LoVo (cell line): ENCODE measurements at regions not wholly inside any gene's neighbourhood (a gene's known extent, or its start where the extent isn't known, plus 50 kb on each side); places are given as distances from the start of the nearest gene placed in this dataset.
"Not testable (repeated sequence)": the region's sequence is repeated elsewhere in the genome, so short reads cannot be mapped to it uniquely, and the experiment has no call there.

Experiments used
- DNase-seq: peaks from one replicate; pipeline ENCODE4 v3.0.0-alpha.2; 2016; ENCODE audit warnings: low spot score

DNA sequence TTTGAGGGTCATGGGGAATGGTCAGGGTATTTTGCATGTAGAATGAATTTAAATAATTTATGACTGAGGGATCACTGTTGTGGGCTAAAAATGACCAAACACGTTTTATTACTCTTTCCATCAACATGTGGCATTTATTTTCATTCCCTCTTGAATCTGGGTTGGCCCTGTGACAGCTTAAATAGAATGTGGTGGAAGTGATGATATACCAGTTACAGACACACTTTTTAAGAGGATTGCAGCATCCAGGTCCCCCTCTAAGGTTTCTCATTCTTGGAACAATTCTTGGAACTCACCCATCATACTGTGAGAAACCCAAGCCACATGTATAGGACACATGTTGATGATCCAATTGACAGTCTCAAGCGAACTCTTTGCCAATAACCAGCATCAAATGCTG, 272.4 kb downstream of the ETV1 start:
- no peak for DNase-seq

GRCh38 chr7:13724191-13724976, 265.1 kb downstream of the ETV1 start:
- DNase-seq: no peak

DNA sequence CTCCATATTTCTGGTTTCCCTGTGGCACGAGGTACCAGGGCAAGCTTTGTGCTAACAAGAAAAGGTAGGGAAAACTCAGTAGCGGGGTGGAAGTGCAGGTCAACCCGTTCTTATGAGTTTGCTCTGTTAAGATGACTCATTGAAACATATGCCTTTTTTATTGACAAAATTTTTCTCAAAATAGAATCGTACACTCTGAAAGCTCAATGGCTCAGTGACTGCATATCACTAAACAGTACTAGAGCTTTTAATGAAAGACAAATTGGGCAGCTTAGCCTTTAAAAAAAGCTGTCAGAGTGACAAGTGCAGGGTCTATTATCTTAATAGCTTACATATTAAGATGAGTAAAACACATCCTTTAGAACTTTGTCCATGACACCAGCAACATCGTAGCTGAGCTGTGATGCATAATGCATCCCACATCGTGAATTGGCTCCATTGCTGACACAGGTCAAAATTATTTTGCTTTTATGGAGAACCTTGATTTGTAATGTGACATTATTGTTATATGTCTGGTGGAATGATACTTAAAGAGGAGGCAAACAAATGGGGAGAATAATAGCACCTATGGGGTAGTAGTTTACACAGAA, 264.4 kb downstream of the ETV1 start:
- no peak for DNase-seq

DNA sequence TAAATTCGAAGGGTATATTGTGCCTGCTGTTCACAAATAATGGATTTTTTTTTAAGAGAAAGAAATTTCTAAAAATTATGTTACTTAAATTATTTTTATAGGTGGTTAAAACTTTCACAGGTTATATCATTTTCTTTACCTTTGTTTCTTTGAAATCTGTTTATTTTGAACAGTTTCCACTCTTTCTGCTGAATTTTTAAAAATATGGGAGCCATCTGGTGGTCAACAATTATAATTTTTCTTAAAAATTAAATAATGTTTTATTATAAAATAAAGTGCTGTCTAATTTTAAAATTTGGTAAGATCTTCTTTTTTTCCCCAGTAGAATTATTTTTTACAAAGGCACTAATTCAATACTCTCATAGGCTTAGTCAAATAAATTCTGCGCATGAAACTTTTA, 263.9 kb downstream of the ETV1 start:
- DNase-seq: no peak

DNA sequence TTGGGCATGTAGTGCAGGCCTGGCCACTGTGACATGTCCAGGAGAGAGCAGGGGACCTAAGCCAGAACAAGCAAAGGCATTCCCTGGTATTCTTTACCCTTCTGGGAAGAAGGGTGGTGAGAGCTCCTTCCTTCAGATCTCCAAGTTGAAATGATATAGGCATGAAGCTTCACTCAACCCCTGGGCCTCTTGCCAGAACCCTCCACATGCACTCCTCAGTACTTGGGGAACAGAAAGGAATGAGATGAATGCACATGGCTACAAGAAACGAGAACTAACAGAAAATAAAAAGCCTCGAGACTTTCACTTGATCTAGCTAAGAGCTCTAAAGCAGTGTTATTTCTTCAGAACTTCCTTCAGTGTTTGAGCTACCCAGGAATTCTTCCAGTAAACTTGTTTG, 262.2 kb downstream of the ETV1 start:
- no peak for DNase-seq

GRCh38 chr7:13727751-13728150, 261.7 kb downstream of the ETV1 start:
- DNase-seq: no peak

- not testable (repeated sequence) for DNase-seq
These were observed 261.0 kb downstream of the ETV1 start for GRCh38 chr7:13728430-13728829.

GRCh38 chr7:13731643-13732042, 257.8 kb downstream of the ETV1 start:
- no peak for DNase-seq

GRCh38 chr7:13737563-13737962, 251.9 kb downstream of the ETV1 start:
- no peak for DNase-seq

DNA sequence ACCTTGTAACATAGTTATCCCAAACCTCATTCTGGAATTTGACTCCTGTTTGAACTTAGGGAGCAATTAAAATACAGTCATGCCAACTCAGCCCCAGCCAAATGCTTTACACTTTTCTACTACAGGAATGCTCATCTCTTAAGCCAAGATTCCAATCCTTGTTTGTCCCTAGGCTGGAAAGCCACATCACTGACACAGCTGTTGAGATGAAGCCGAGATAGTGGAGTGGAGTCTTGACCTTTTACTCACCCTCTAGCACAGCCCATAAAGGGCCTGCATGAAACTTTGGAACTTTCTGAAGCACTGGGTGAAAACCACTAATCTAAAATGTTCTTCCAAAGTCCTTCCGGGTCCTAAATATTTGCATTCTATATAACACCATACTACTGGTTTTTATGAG, 247.3 kb downstream of the ETV1 start:
- DNase-seq: peak; percentile 56

DNA sequence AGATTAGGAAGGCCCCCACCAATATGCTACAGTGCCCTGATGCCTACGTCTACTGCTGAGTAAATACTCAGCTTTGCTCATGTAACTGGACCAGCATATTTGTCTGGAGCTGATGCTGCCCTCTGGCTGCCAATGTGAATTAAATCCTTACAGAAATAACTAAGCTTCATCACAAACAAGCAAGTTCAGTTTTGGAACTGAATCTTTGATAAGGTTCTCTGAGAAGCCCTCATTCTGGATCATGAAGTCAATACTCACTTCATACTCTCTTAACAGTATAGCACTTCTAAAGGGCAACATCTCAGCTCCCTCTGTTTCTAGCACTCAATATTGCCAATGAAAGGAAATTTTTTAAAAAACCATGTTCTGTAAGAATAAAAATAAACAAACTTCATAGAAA, 246.7 kb downstream of the ETV1 start:
- peak; percentile 43 for DNase-seq

- no peak for DNase-seq
These were observed 246.2 kb downstream of the ETV1 start for GRCh38 chr7:13743226-13743625.

- no peak for DNase-seq
These were observed 243.9 kb downstream of the ETV1 start for GRCh38 chr7:13745530-13745929.

DNA sequence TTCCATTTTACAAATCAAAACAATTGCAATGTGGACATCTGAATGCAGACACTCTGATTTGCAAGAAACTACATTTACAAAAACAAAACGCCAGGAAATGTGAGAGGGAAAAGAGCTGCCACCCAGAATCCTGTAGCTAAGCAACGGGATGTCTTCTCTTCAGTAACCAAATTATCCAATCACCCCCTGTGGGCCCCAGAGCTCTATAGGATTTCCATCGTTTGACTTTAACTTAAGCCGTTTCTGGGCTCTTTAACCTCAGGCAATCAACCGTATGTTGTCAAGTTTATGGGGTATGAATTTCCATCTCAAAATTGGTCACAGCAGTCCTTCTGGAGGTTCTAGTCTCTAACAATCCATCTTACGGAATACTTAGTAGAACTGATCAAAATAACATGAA, 240.5 kb downstream of the ETV1 start:
- DNase-seq: no peak

- DNase-seq: no peak
These were observed 239.8 kb downstream of the ETV1 start for GRCh38 chr7:13749636-13750035.

- no peak for DNase-seq
These were observed 237.7 kb downstream of the ETV1 start for GRCh38 chr7:13751766-13752165.

DNA sequence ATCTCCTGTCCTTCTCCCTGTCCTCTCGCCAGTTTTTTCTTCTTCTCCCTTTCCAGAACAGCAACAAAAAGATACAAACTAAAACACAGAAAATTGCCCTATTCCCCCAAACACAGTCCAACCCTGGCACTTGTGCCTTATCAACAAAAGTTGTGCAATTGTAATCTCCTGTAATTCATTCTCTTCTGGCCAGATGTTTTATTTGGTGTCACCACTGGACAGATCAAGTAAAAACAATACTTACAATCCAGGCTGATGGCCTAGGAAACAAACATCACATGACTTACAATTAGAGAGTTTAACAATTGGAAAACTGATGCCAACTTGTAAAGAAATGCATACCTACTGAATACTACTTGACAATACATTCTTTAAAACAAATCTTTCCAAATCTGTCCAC, 231.6 kb downstream of the ETV1 start:
- no peak for DNase-seq

- not testable (repeated sequence) for DNase-seq
These were observed 223.6 kb downstream of the ETV1 start for GRCh38 chr7:13765853-13766252.

- no peak for DNase-seq
These were observed 219.2 kb downstream of the ETV1 start for GRCh38 chr7:13770305-13770704.

DNA sequence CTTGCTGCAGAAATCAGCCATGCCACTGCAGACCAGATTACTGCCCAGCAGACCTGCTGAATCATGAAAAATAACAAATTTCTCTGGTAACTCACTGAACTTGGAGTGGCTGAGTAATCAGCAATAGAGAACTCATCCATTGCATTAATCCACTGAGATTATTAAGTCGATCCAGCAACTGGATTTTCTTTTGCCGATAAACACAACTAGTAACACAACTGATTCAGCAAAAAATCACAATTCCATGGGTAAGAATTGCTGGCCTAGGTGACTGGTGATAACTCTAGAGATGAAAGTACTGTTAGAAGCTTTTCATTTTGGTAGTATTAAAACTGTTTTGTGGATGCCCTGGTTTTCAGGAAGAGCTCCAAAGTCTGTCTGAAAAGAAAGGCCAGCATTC, 214.5 kb downstream of the ETV1 start:
- DNase-seq: no peak

DNA sequence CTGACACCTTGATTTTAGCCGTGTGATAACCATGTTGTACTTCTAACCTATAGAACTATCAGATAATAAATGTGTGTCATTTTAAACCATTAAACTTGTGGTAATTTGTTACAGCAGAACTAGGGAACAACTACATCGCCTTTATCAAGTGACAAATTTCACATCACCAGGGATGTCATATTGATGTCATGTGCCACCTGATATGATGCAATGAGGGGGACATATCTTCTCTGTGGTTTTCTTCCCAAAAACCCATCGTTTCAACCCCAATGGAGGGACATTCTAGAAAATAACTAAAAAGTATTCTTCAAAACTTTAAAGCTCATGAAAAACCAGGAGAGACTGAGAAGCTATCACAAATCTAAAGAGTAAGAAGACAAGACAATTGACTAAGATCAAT, 212.2 kb downstream of the ETV1 start:
- DNase-seq: no peak

GRCh38 chr7:13778967-13779366, 210.5 kb downstream of the ETV1 start:
- DNase-seq: no peak

- peak; percentile 37 for DNase-seq
These were observed 198.9 kb downstream of the ETV1 start for GRCh38 chr7:13790611-13791010.

- no peak for DNase-seq
These were observed 197.3 kb downstream of the ETV1 start for GRCh38 chr7:13792208-13792607.
